ENCODE measurements at regions not wholly inside any gene's neighbourhood (a gene's known extent, or its start where the extent isn't known, plus 50 kb on each side); places are given as distances from the start of the nearest gene placed in this dataset.
"Not testable (repeated sequence)": the region's sequence is repeated elsewhere in the genome, so short reads cannot be mapped to it uniquely, and the experiment has no call there.

DNA sequence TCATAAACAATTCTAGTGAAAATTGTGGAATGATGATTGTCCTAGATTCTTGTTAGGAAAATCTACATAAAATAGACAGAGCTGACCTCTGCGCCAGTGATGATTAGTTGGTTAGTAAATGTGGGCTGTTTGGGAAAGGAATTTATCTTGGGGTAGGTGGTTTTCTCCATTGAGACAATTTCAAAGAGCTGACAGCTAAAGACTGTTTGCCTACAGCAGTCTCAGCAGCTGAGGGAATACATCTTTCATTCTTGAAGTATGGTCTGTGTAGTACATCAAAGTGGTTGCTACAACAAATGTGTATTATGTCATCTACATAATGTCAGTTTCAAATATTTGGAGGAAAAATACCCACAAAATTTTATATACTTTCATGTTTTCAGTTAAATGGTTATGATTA, 117.2 kb upstream of the TRPC4 start:
- no peak for DNase-seq

DNA sequence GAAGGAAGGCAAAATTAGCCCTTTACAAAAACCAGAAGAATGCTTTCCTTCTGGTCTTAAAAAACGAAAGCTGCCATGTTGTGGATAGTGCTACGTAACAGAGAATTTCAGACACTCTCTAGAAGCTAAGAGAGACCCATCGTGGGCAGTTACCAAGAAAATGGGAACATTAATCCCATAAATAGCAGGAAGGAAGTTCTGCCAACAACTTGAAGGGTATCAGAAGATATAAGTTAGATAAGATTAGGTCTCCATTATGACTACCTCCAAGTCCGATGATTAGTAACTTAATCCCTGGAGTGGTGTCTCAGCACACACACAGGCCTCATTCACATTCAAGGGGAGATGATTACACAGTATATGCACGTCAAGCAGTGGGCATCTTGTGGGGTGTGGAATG, 115.7 kb upstream of the TRPC4 start:
- DNase-seq = no peak

DNA sequence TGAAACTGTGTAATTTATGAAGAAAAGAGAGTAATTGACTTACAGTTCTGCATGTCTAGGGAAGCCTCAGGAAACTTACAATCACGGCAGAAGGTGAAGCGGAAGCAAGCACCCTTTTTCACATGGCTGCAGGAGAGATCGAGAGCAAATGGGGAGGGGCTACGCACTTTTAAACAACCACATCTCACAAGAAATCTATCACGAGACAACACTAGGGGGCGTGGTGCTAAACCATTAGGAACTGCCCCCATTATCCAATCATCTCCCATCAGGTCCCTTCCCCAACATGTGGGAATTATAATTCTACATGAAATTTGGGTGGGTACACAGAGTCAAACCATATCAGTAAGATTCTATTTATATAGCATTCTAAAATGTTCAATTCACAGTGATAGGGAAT, 114.8 kb upstream of the TRPC4 start:
- no peak for DNase-seq

DNA sequence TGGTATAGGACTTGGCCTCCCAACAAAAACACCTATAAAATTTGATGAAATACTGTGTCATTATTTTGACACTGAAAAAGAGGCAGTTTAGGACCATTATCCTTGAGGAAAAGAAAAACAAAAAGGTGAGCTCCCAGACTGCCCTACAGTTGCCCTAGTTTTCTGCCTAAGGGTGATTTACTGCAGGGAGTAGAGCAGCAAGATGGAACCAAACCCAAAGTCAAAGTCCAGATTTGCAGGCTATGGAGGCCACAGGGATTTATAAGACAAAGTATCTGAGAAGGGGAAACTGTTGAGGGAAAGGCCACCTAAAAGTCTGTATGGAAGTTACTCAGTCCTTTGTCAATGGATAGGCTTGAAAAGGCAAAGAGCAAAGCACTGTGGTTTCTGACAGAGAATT, 112.4 kb upstream of the TRPC4 start:
- DNase-seq = no peak

DNA sequence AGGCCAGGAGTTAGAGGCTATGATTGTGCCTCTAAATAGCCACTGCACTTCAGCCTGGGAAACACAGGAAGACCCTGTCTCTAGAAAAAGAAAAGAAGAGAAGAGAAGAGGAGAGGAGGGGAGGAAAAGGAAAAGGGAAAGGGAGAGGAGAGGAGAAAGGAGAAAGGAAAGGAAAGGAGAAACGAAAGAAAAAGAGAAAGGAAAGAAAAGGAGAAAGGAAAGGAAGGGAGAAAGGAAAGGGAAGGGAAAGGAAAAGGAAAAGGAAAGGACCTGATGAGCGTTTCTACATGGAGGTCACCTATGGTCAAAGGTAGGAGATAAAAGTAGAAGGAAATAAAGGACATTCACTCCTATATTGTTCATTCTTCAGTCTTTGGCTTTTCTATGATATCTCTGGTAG, 109.1 kb upstream of the TRPC4 start:
- DNase-seq = no peak

DNA sequence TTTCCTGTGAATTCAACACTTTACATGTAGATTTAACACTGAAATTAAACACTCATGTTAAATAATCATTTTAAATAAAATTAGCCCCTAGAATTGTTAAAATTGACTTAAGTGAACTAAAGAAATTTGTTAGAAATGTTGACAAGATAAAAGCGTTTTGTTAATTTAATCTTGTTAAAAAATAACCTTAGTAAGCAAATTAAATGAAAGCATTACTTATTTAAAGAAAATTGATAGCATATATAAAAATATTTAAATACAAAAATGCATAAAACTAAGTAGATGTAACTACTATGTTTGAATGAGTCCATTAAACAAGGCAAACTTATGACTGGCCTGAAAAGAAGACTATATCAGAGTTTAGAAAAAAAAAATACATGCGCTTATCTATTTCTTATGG, 99.0 kb upstream of the TRPC4 start:
- DNase-seq = no peak

DNA sequence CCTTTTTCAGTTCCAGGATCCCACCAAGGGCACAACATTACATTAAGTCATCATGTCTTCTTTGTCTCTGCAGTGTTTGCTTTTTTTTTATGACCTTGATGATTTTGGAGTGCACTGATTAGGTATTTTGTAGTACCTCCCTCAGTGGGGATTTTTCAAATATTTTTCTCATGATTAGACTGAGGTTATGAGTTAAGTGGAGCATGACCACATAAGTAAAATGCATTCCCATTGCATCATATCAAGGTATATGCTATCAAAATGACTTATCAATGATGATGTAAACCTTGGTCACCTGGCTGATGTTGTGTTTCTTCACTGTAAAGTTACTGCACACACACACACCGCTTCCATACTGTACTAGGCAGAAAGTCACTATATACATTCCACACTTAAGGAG, 96.7 kb upstream of the TRPC4 start:
- no peak for DNase-seq

DNA sequence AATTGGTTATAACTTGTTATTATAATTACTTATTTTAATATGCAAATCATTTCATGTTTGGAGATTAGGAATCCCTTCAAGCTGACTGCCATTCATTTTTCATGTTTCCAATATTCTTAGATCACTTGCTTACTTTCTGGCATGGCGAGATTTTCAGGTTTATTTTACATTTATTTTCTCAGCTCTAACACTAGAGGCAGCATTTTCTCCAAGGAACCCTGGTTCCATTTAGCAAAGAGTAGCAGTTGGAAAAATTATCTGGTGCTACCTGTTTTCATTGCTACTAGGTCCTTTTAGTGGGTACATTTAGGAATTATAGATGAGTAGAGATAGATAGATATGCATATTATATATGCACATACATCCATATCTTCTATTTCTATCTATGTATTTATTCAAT, 90.9 kb upstream of the TRPC4 start:
- no peak for DNase-seq

DNA sequence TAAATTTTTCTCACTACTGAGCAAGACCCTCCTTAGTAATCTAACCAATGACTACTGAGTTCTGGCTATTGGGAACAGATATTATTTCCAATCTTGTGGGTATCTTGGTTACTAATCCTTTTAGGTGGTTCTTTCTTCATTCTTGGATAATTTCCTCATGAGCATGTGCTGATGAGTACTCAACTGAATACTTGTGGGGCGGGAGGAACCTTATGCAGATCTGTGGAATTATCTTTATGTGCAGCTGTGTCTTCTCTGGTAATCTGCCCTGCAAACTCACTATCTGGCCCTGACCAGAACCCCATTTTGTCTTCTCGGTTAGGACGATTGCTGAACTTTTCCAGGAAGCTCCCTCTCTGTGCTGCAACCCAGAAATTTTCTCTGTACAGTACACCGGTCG, 89.7 kb upstream of the TRPC4 start:
- no peak for DNase-seq

DNA sequence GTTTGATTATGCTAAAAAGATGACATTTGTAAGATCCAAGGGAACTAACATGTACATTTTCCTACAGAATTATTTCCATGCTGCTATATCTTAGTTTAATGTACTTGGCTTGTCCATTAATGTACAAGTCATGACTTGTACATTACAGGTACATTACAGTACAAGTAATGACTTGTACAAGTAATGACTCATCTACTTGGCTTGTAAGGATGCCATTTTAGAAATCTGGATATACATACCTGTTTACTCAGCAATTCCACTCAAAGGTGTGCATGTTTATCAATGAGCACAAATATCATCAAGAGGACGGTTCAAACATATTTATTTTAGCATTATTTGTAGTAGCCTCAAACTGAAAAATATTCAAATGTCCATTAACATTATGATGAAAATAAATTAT, 87.0 kb upstream of the TRPC4 start:
- no peak for DNase-seq

DNA sequence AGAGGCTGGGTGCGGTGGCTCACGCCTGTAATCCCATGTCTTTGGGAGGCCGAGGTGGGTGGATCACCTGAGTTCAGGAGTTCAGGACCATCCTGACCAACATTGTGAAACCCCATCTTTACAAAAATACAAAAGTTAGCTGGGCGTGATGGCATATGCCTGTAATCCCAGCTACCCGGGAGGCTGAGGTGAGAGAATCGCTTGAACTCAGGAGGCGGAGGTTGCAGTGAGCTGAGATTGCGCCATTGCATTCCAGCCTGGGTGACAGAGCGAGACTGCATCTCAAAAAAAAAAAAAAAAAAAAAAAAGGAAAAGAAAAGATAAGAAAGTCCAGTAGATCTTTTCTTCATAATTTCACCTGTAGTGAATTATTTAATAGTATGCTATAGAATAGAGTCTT, 85.0 kb upstream of the TRPC4 start:
- not testable (repeated sequence) for DNase-seq

DNA sequence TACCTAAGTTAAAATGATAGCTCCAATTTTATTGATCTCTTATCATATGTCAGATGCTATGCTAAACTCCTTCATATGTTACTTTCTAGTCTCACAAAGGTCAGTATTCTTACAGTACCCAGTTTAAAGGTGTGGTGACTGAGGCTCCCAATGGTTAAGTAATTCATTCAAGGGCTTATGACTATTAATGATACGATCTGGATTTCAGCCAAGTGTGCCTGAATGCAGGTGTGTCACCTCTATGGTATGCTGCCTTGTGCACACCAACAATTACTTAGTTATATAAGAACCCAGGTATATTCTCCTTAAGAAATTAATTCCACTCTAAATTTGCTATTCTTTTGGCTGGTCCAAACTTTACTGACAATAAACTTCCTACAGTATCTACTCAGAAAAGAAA, 84.6 kb upstream of the TRPC4 start:
- DNase-seq = no peak

DNA sequence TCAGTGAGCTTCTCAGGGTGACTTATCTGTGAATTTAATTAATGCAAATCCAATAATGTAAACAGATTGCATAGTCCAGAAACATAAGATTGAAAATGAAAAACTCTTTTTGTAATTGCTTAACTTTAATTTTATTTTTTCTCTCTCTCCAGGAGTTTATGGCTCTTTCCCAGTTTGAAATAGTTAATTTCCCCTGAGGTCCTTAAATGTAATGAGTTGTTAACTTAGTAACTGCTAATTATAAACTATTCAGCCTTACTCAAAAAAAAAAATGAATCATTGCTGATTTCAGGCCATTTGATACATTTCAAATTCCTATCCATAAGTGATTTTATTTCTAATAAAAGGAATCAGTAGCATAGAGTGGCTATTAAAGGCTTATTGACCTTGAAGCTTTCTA, 84.1 kb upstream of the TRPC4 start:
- DNase-seq = no peak

DNA sequence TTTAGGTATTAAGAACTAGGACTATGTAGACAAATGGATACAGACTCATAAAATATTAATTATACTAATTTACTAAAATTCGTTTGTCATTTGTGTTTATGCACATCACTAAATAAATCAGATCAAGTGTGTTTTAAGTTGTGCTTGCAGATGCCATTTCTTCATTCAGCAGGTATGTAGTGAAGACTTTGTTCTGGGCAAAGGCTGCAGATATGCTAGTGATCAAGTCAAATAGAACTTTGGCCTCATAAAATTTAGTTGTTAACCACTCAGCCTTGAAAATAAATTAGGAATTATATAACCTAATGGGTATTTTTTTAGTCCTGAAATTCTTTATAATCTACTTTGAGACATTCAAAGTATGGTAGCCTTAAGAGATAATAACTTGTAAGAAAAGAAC, 80.4 kb upstream of the TRPC4 start:
- no peak for DNase-seq

DNA sequence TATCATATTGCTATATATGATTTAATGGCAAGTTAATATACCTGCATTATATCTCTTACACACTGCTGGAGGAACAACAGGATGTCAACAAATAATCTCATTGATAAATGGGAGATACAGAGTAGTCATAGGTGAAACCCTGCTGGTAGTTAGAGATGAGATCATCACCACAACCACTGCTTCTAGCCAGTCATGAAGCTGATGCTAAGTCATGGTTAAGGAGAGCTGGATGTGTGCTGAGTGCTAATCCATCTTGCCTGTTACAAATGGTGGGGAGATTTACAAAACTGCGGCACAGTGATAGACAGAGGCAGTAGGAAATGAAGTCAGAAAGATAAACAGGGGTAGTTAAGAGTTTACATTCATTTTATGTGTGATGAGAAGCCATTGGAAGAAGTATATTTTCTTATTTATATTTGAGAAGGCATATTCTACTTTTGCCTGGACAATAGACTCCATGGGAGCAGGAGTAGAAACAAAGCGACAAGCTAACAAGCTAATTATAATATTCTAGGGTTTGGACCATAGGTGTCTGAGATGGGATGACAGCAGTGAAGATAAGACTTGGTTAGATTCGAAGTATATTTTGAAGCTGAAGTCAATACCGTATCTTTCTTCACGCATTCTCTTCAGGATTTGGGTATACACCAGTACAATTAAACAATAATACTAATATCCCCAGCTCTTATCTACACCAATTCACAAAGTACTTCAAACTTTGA, 78.0 kb upstream of the TRPC4 start:
- no peak for DNase-seq

DNA sequence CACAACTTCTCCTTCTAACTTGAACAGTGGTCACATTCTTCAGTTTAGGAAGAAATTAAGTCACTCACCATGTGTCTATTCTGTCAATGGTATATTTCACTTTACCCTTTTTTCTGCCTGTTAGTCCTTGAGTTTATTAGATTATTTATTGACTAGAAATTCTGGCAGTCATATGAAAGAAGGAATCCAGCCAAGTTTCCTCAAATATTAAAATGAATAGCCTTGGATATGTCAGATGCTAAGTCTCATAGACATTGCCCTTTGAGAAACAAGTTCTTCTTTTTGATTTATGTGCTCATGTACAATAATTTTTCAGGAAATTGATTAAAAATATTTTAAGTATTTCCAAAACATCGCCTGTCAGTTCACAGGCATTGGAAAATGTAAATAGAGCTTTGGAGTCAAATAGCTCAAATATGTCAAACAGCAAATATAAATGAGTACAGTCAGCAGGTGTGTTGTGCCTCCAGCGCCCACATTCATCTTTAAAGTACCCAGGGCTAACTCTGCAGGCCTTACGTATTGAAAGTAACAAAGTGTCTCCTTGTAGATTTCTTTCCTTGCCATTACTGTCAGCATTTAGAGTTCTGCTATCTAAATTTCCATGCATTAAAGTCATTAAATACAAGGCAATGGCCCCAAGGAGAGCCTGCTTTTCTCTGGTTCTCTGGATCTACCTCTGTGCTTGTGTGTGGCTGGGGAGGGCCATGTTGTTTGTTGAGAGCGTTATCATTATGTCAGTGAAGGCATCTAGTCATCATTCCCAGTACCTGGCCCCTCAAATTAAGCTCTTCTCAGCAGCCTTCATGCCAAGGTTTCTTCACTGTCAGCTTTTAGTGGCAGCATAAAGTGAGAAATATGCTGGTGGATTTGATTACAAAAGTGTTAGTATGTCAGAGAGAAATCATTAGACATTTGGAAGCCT, 76.3 kb upstream of the TRPC4 start:
- no peak for DNase-seq

DNA sequence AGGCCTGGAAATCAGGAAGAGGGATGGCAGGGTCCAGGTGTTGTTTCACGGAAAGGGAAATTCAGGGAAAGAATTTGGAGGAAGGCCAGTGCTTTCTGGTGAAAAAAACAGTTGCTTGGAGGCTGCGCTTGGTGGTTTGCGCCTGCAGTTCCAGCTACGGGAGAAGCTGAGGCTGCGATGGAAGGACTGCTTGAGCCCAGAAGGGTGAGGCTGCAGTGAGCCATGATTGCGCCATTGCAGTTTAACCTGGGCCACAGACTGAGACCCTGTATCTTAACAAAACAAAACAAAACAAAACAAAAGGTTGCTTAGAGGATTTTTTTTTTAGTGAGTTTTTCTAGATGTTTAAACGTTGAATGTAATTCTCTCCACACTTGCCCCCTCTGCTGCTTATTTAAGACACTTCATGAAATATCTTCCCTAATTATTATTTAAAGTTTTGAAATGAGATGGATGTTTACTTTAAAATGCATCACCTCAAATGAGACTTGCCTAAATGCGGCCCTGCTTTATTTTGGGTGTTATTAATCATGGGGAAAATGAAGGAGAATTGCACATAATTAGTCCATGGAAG, 75.4 kb upstream of the TRPC4 start:
- DNase-seq = no peak

DNA sequence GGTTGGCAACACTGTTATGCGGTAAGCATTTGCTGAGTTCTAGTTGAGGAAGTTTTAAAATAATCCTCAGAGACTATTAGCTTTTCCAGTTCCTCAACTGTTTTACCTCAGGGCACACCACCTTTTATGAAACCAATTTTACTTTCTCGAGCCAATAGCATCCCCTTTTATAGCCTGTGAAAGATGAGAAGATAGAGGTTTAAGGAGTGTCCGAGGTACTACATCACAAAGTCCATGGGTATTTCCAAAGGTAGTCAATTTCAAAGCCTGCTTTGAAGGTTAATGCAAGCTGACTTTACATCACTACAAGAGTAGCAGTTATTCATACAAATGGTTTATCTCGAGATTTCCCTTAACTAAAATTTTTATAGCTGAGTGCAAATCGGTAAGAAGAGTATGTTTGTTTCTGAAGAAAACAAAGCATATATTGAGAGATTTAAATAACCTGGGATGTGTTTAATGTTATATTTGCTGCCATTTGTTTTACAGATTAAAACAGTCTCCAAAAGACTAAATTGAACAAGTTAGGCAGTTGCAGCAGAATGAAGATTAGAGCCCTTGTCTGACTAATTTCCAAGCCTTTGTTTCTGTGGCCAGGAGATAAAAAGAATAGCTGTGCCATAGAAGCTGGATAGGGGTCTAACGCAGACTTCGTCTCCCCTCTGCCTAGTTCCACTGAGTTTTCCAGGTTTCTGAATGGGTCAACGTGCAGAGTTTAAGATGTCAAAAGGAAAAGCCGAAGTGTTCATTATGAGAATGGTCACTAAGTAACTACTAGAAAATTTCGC, 74.7 kb upstream of the TRPC4 start:
- DNase-seq = no peak

DNA sequence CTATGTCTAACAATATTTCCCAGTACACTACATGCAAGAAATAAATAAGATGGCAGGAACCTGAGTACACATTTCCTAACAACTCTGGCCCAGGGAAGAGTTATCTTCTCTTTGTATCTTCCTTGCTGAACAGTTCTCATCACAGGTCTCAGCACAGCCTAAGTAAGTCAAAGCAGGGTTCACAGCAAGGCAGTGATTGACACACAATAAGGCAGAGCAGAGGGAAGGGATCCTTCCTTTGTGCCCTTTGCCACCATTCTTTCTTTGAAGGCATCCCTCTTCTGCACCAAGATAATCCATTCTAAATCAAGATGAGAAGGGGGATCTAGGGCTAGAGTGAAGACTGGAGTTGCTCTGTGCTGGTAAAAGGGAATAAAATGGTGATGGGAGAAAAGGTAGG, 73.4 kb upstream of the TRPC4 start:
- DNase-seq = no peak

DNA sequence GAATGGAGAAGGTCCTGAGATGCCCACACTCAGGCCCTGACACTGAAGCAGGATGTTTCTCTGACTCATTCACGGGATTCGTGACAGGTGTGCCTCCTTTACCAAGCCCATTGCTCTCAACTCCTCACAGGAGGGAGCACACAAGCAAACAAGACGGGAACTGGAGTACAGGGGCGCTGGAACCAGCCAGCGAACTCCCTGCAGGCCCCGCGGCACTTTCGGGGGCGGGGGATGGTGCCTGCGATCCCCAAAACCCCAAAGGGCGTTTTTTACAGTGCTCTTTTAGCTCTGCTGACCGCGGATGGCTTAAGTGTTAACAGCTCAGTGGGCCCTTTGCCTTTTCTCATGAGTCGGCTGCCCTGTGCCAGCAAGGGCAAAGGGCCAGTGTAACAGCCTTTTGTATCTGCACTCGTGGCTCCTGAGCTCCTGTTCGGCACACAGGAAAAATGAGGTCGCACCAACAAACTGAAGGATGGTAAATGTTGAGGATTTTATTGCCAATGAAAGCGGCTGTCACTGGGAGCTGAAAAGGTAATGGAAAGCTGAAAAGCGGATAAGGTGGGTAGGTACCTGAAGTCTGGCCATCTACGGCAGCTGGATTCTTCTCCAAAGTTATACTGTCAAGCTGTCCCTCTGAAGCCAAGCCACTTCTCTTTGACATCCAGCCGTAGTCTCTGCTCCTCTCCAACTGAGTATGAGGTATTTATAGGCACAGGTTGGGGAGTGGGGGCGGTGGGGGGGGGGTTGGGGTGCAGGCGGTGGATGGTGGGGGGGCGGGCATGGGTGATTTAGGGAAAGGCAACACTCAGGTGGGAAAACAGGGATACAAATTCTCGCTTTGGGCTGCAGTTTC, 65.0 kb upstream of the TRPC4 start:
- DNase-seq = no peak

DNA sequence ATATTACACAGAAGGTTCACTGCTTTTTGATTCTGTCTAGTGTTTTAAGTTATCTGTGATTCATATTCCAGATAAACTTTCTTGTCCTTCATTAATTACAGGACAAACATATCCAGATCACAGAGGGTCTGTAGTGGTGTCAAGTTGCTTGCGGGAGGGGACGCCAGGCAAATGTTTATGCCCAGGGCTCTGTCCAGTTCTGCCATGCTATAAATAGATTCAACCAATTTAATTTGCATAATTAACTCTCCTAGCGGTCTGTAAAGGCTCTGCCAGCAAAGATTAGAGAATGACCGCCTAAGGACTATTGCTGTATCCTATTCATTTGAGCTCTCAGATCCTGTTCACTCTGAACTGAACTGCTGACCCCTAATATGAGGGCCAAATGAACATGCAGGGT, 59.7 kb upstream of the TRPC4 start:
- no peak for DNase-seq

DNA sequence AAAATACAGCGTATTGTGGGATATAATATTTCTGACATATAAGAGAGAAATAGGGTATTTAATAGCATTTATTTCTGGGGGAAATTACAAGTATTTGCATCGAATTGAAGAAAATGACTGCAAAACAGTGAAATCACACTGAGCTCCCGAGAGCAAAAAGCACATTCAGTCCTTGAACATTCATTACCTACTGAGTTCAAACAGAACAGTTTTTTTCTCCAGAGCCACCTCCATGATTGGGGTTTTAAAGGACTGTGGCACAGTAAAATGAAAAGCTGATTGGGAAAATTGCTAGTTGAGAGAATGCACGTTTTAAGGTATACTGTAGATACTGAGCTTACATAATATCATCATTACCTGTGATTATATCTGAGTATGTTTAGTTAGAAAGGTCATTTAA, 58.0 kb upstream of the TRPC4 start:
- no peak for DNase-seq
